H9 (cell line): ENCODE measurements at regions not wholly inside any gene's neighbourhood (a gene's known extent, or its start where the extent isn't known, plus 50 kb on each side); places are given as distances from the start of the nearest gene placed in this dataset.

Source experiments
- DNase-seq: peaks from one replicate; pipeline ENCODE4 v3.0.0-alpha.2; 2017
- H2AFZ ChIP-seq: one replicate; pipeline ENCODE4 v1.6.1; 2013; ENCODE audit warnings: mild to moderate bottlenecking, low read length, control low read depth, moderate library complexity
- H2AK5ac ChIP-seq: 2 replicates; pipeline ENCODE4 v1.6.1; 2013; ENCODE audit warnings: low read length, control low read depth, mixed read lengths; ENCODE audit not compliant: insufficient read length
- H2BK120ac ChIP-seq: one replicate; pipeline ENCODE4 v1.6.1; 2013; ENCODE audit warnings: low read depth, mild to moderate bottlenecking, low read length, control low read depth, inconsistent platforms; ENCODE audit not compliant: poor library complexity, severe bottlenecking
- H2BK12ac ChIP-seq: 2 replicates; pipeline ENCODE4 v1.6.1; 2013; ENCODE audit warnings: low read length, control low read depth, mixed read lengths, low read depth; ENCODE audit not compliant: insufficient read length
- H2BK15ac ChIP-seq: 2 replicates; pipeline ENCODE4 v1.6.1; 2013; ENCODE audit warnings: low read depth, low read length, control low read depth
- H2BK20ac ChIP-seq: one replicate; pipeline ENCODE4 v1.6.1; 2013; ENCODE audit warnings: low read depth, mild to moderate bottlenecking, low read length, control low read depth, inconsistent platforms; ENCODE audit not compliant: poor library complexity, severe bottlenecking
- H2BK5ac ChIP-seq: 2 replicates; pipeline ENCODE4 v1.6.1; 2013; ENCODE audit warnings: low read length, control low read depth, mixed read lengths; ENCODE audit not compliant: insufficient read length
- H3K14ac ChIP-seq: 2 replicates; pipeline ENCODE4 v1.6.1; 2013; ENCODE audit warnings: low read length, control low read depth; ENCODE audit not compliant: insufficient read depth
- H3K18ac ChIP-seq: 2 replicates; pipeline ENCODE4 v1.6.1; 2013; ENCODE audit warnings: low read depth, mild to moderate bottlenecking, mixed read lengths, low read length, control low read depth; ENCODE audit not compliant: insufficient read length
- H3K23ac ChIP-seq: 2 replicates; pipeline ENCODE4 v1.6.1; 2013; ENCODE audit warnings: low read length, control low read depth, mixed read lengths, low read depth; ENCODE audit not compliant: insufficient read length
- H3K23me2 ChIP-seq: 2 replicates; pipeline ENCODE4 v1.6.1; 2013; ENCODE audit warnings: low read depth, mild to moderate bottlenecking, mixed read lengths, low read length, control low read depth; ENCODE audit not compliant: insufficient read length, poor library complexity, severe bottlenecking
- H3K27ac ChIP-seq: 2 replicates; pipeline ENCODE4 v1.5.1; 2013; ENCODE audit warnings: low read length, control low read depth, mixed read lengths, low read depth; ENCODE audit not compliant: insufficient read length
- H3K27me3 ChIP-seq: 2 replicates; pipeline ENCODE4 v1.6.1; 2013; ENCODE audit warnings: low read length, control low read depth, inconsistent platforms; ENCODE audit not compliant: insufficient read depth
- H3K4ac ChIP-seq: 2 replicates; pipeline ENCODE4 v1.6.1; 2013; ENCODE audit warnings: low read depth, mild to moderate bottlenecking, control low read depth, inconsistent platforms, low read length, moderate library complexity
- H3K4me1 ChIP-seq: 2 replicates; pipeline ENCODE4 v1.6.1; 2013; ENCODE audit warnings: low read length, control low read depth, inconsistent platforms; ENCODE audit not compliant: insufficient read depth
- H3K4me2 ChIP-seq: 2 replicates; pipeline ENCODE4 v1.6.1; 2013; ENCODE audit warnings: low read length, control low read depth, mixed read lengths; ENCODE audit not compliant: insufficient read length, insufficient read depth
- H3K56ac ChIP-seq: 2 replicates; pipeline ENCODE4 v1.6.1; 2013; ENCODE audit warnings: low read depth, mild to moderate bottlenecking, mixed read lengths, low read length, control low read depth; ENCODE audit not compliant: insufficient read length
- H3K79me1 ChIP-seq: 2 replicates; pipeline ENCODE4 v1.6.1; 2013; ENCODE audit warnings: low read depth, mild to moderate bottlenecking, moderate library complexity, low read length, control low read depth, inconsistent platforms; ENCODE audit not compliant: insufficient read depth, poor library complexity, severe bottlenecking
- H3K79me2 ChIP-seq: 2 replicates; pipeline ENCODE4 v1.6.1; 2013; ENCODE audit warnings: low read length, control low read depth, inconsistent platforms; ENCODE audit not compliant: insufficient read depth
- H3K9ac ChIP-seq: 2 replicates; pipeline ENCODE4 v1.6.1; 2013; ENCODE audit warnings: low read length, control low read depth, mixed read lengths; ENCODE audit not compliant: insufficient read length; ENCODE audit errors: extremely low read depth
- H3K9me3 ChIP-seq: one replicate; pipeline ENCODE4 v1.6.1; 2013; ENCODE audit warnings: low read depth, low read length, inconsistent platforms; ENCODE audit not compliant: control insufficient read depth
- H3T11ph ChIP-seq: one replicate; pipeline ENCODE4 v1.6.1; 2013; ENCODE audit warnings: mild to moderate bottlenecking, low read length, control low read depth, inconsistent platforms
- H4K20me1 ChIP-seq: one replicate; pipeline ENCODE4 v1.6.1; 2013; ENCODE audit not compliant: control insufficient read depth, insufficient read length, insufficient read depth
- H4K5ac ChIP-seq: 2 replicates; pipeline ENCODE4 v1.6.1; 2013; ENCODE audit warnings: low read depth, mild to moderate bottlenecking, mixed read lengths, low read length, control low read depth; ENCODE audit not compliant: insufficient read length
- H4K8ac ChIP-seq: replicated peaks from 2 replicates; pipeline ENCODE4 v1.6.1; 2013; ENCODE audit warnings: low read length, control low read depth, mixed read lengths, low read depth; ENCODE audit not compliant: insufficient read length
- H4K91ac ChIP-seq: 2 replicates; pipeline ENCODE4 v1.6.1; 2013; ENCODE audit warnings: low read depth, mild to moderate bottlenecking, moderate library complexity, mixed read lengths, low read length, control low read depth; ENCODE audit not compliant: insufficient read length
- H3K27ac Mint-ChIP-seq, 3 experiments: 2 replicates in 2 of 3; 3 replicates in 1 of 3; pipeline ENCODE4 v1.8.0; 2020 to 2021; ENCODE audit warnings: mixed read lengths in 3 of 3, mild to moderate bottlenecking in 1 of 3, moderate library complexity in 1 of 3
- H3K27me3 Mint-ChIP-seq: 2 replicates; pipeline ENCODE4 v1.8.0; 2021; ENCODE audit warnings: low read depth, mild to moderate bottlenecking, moderate library complexity, mixed read lengths
- H3K36me3 Mint-ChIP-seq, 3 experiments: 2 replicates in 2 of 3; 3 replicates in 1 of 3; pipeline ENCODE4 v1.8.0; 2020 to 2021; ENCODE audit warnings: low read depth in 3 of 3, mixed read lengths in 3 of 3; ENCODE audit not compliant: insufficient read depth in 1 of 3
- H3K4me1 Mint-ChIP-seq, 2 experiments: 2 replicates each; pipeline ENCODE4 v1.8.0; 2020; ENCODE audit warnings: mixed read lengths in 2 of 2
- H3K4me3 Mint-ChIP-seq, 2 experiments: 2 replicates in 1 of 2; 3 replicates in 1 of 2; pipeline ENCODE4 v1.8.0; 2020 to 2021; ENCODE audit warnings: mild to moderate bottlenecking in 2 of 2, mixed read lengths in 2 of 2, moderate library complexity in 1 of 2
- H3K9me3 Mint-ChIP-seq, 2 experiments: 2 replicates in 1 of 2; 3 replicates in 1 of 2; pipeline ENCODE4 v1.8.0; 2020; ENCODE audit warnings: mild to moderate bottlenecking in 2 of 2, mixed read lengths in 2 of 2, moderate library complexity in 1 of 2
- CTCF ChIP-seq: fragments of 200-600 bp; sonication (generic); conservative IDR thresholded peaks from 3 replicates; pipeline ENCODE4 v1.8.0; 2021; ENCODE audit warnings: antibody characterized with exemption, mild to moderate bottlenecking

GRCh38 chr15:97210277-97210676 is 750.2 kb upstream of the ARRDC4 start:
- Histone ChIP-seq H2BK20ac (no peak overlapping the region), H2BK12ac (no peak overlapping the region), H3K27ac (no peak overlapping the region), H3K56ac (no peak overlapping the region), H3K23ac (no peak overlapping the region), H3K79me1 (no peaks in the 10 kb centered on the region), H3T11ph (no peak overlapping the region), H2BK120ac (no peak overlapping the region), H2BK15ac (no peak overlapping the region), H3K4me1 (no peaks in the 10 kb centered on the region), H4K20me1 (no peaks in the 10 kb centered on the region), H3K4ac (no peak overlapping the region), H3K9me3 (no peaks in the 10 kb centered on the region), H3K27me3 (no peaks in the 10 kb centered on the region), H3K79me2 (no peaks in the 10 kb centered on the region), H3K9ac (no peak overlapping the region), H3K18ac (no peak overlapping the region), H3K23me2 (no peaks in the 10 kb centered on the region), H2BK5ac (no peak overlapping the region), H3K14ac (no peak overlapping the region), H4K8ac (no peak overlapping the region), H4K91ac (no peak overlapping the region), H3K4me2 (no peak overlapping the region), H4K5ac (no peak overlapping the region), H2AK5ac (no peak overlapping the region), H2AFZ (no peak overlapping the region)
- no peaks in the 10 kb centered on the region for H3K36me3 Mint-ChIP-seq
- H3K9me3 Mint-ChIP-seq = no peaks in the 10 kb centered on the region
- no peak for DNase-seq
- H3K27ac Mint-ChIP-seq = no peak overlapping the region
- H3K4me3 Mint-ChIP-seq = no peak overlapping the region
- H3K27me3 Mint-ChIP-seq = no peaks in the 10 kb centered on the region
- no peak for TF ChIP-seq CTCF
- peaks cover 0 to 3% of the 10 kb centered on the region in 2 experiments; a peak in 1 of 4 replicates for H3K4me1 Mint-ChIP-seq
